Ascending aorta (tissue), 2 donors: ENCODE measurements at regions not wholly inside any gene's neighbourhood (a gene's known extent, or its start where the extent isn't known, plus 50 kb on each side); places are given as distances from the start of the nearest gene placed in this dataset.

ENCODE experiments used
- DNase-seq, 2 donors: peaks; one replicate each; pipeline ENCODE4 v3.0.0-alpha.2; 2019; ENCODE audit warnings: low spot score in 2 of 2
- H3K27ac ChIP-seq, 2 donors: fragments of 200-600 bp; sonication (generic); one replicate each; pipeline ENCODE4 v1.5.1; 2016 to 2017; ENCODE audit warnings: mild to moderate bottlenecking in 1 of 2
- H3K27me3 ChIP-seq: fragments of 200-600 bp; sonication (generic); one replicate; pipeline ENCODE4 v1.5.1; 2017
- H3K36me3 ChIP-seq, 2 donors: fragments of 200-600 bp; sonication (generic); one replicate each; pipeline ENCODE4 v1.5.1; 2016
- H3K4me1 ChIP-seq, 2 donors: fragments of 200-600 bp; sonication (generic); one replicate each; pipeline ENCODE4 v1.5.1; 2016 to 2017; ENCODE audit warnings: mild to moderate bottlenecking in 1 of 2
- H3K4me3 ChIP-seq, 2 donors: fragments of 200-600 bp; sonication (generic); one replicate each; pipeline ENCODE4 v1.5.1; 2016 to 2017; ENCODE audit warnings: mild to moderate bottlenecking in 1 of 2
- H3K9me3 ChIP-seq, 2 donors: fragments of 200-600 bp; sonication (generic); one replicate each; pipeline ENCODE4 v1.5.1; 2016
- CTCF ChIP-seq, 3 experiments: fragments of 200-600 bp in 2 of 3; fragments of 450-650 bp in 1 of 3; sonication (generic) in 2 of 3; IDR thresholded peaks; one replicate each; pipeline ENCODE4 v1.5.1; 2016 to 2019; ENCODE audit warnings: antibody characterized with exemption in 3 of 3, mild to moderate bottlenecking in 1 of 3, moderate library complexity in 1 of 3
- intact Hi-C: fragments of 100-400 bp; cut with DNase I; formaldehyde crosslinking; loops from one replicate; pipeline ENCODE4 v1.15.1; 2023

GRCh38 chr10:117750616-117751015, 208.1 kb downstream of the EMX2 start:
- Histone ChIP-seq H3K27ac (no peak overlapping the region), H3K27me3 (no peaks in the 10 kb centered on the region), H3K4me3 (no peak overlapping the region), H3K4me1 (no peaks in the 10 kb centered on the region), H3K9me3 (no peaks in the 10 kb centered on the region), H3K36me3 (no peaks in the 10 kb centered on the region)
- no peak for TF ChIP-seq CTCF (IDR thresholded peaks at IDR 0.05)
- DNase-seq, result no peak
- intact Hi-C loops, result no loop called here

GRCh38 chr10:117751259-117751658, 208.7 kb downstream of the EMX2 start:
- Histone ChIP-seq H3K36me3 (no peaks in the 10 kb centered on the region), H3K27me3 (no peaks in the 10 kb centered on the region), H3K4me1 (no peaks in the 10 kb centered on the region), H3K4me3 (no peak overlapping the region), H3K27ac (no peak overlapping the region), H3K9me3 (no peaks in the 10 kb centered on the region)
- intact Hi-C loops, result no loop called here
- no peak for TF ChIP-seq CTCF (IDR thresholded peaks at IDR 0.05)
- DNase-seq, result no peak

GRCh38 chr10:117752103-117752502, 209.6 kb downstream of the EMX2 start:
- no peak for TF ChIP-seq CTCF (IDR thresholded peaks at IDR 0.05)
- no peak overlapping the region for H3K4me3 ChIP-seq

GRCh38 chr10:117754770-117755658, 212.5 kb downstream of the EMX2 start:
- Histone ChIP-seq H3K4me1 (no peaks in the 10 kb centered on the region), H3K27ac (no peak overlapping the region), H3K4me3 (no peak overlapping the region), H3K27me3 (no peaks in the 10 kb centered on the region), H3K9me3 (no peaks in the 10 kb centered on the region), H3K36me3 (no peaks in the 10 kb centered on the region)
- intact Hi-C loops, result no loop called here
- TF ChIP-seq CTCF (IDR thresholded peaks at IDR 0.05), result no peak
- no peak for DNase-seq

More at GRCh38 chr10:117752103-117752502, 209.6 kb downstream of the EMX2 start:
- Histone ChIP-seq H3K4me1 (no peaks in the 10 kb centered on the region), H3K9me3 (no peaks in the 10 kb centered on the region), H3K36me3 (no peaks in the 10 kb centered on the region), H3K27me3 (no peaks in the 10 kb centered on the region), H3K27ac (no peak overlapping the region)
- intact Hi-C loops, result no loop called here
- no peak for DNase-seq

- no peak for DNase-seq
- no peaks in the 10 kb centered on the region for H3K9me3 ChIP-seq
- H3K4me1 ChIP-seq, result no peaks in the 10 kb centered on the region
- H3K27ac ChIP-seq, result no peak overlapping the region
- intact Hi-C loops, result no loop called here
- H3K36me3 ChIP-seq, result no peaks in the 10 kb centered on the region
- no peaks in the 10 kb centered on the region for H3K27me3 ChIP-seq
- H3K4me3 ChIP-seq, result no peak overlapping the region
- TF ChIP-seq CTCF (IDR thresholded peaks at IDR 0.05), result no peak
Measured at GRCh38 chr10:117755659-117756014, 213.1 kb downstream of the EMX2 start.
